GM12878 (cell line): ENCODE measurements at regions not wholly inside any gene's neighbourhood (a gene's known extent, or its start where the extent isn't known, plus 50 kb on each side); places are given as distances from the start of the nearest gene placed in this dataset.

Source experiments
- ATAC-seq: fragments of 200-7000 bp; cut with Tn5 transposase; 3 replicates; pipeline ENCODE4 v1.9.1; 2020; ENCODE audit warnings: mild to moderate bottlenecking, moderate library complexity
- BruUV-seq: library from RNA; stranded (reverse); fragments of 400-500 nt; replicated peaks from 2 replicates; lab custom pipeline; 2021; lab: Mats Ljungman, UMichigan
- CTCF ChIA-PET: fragments of 300-600 bp; sonication (Branson Sonifier 250); formaldehyde crosslinking; extraction: SDS; loops from one replicate; lab custom pipeline; 2021; ENCODE audit warnings: inconsistent platforms; lab: Yijun Ruan, JAX
- POLR2A ChIA-PET: fragments of 350-600 bp; formaldehyde crosslinking; extraction: SDS; loops from one replicate; lab custom pipeline; 2021; ENCODE audit warnings: inconsistent platforms; lab: Charles Lee
- RAD21 ChIA-PET: fragments of 300-600 bp; sonication (Branson Sonifier 250); formaldehyde crosslinking; loops from one replicate; lab custom pipeline; 2023; ENCODE audit warnings: antibody characterized with exemption; ENCODE audit not compliant: unreplicated experiment; lab: Charles Lee
- SMC1A ChIA-PET: fragments of 300-600 bp; sonication (Branson Sonifier 250); formaldehyde crosslinking; loops from one replicate; lab custom pipeline; 2023; ENCODE audit not compliant: unreplicated experiment, uncharacterized antibody; lab: Charles Lee
- DNase-seq: peaks from one replicate; pipeline ENCODE4 v3.0.0-alpha.2; 2011; ENCODE audit warnings: low read depth, low spot score
- FAIRE-seq: peaks from 3 replicates; lab custom pipeline; 2011; peaks lifted over from hg19 to GRCh38; lab: Jason Lieb, UNC
- H2AFZ ChIP-seq: 2 replicates; pipeline ENCODE4 v1.6.0; 2011; ENCODE audit warnings: low read depth, low read length, control low read depth; ENCODE audit not compliant: control insufficient read depth
- H3K27ac ChIP-seq: 2 replicates; pipeline ENCODE4 v1.5.1; 2011; ENCODE audit warnings: control low read depth; ENCODE audit not compliant: control insufficient read depth, insufficient read depth
- H3K27me3 ChIP-seq, 2 experiments: replicated peaks in 1 of 2; 2 replicates each; pipeline versions ENCODE4 v1.6.0 to v1.6.1; 2011; ENCODE audit warnings: low read length in 1 of 2; ENCODE audit not compliant: control insufficient read depth in 2 of 2, insufficient read depth in 2 of 2
- H3K36me3 ChIP-seq, 2 experiments: 2 replicates each; pipeline ENCODE4 v1.5.1; 2011; ENCODE audit warnings: low read length in 1 of 2; ENCODE audit not compliant: control insufficient read depth in 2 of 2, insufficient read depth in 2 of 2
- H3K4me1 ChIP-seq: 2 replicates; pipeline ENCODE4 v1.6.1; 2011; ENCODE audit warnings: mild to moderate bottlenecking, low read length, moderate library complexity, mixed read lengths; ENCODE audit not compliant: control insufficient read depth, insufficient read depth
- H3K4me2 ChIP-seq: 2 replicates; pipeline ENCODE4 v1.6.0; 2011; ENCODE audit warnings: control low read depth; ENCODE audit not compliant: control insufficient read depth, insufficient read depth
- H3K4me3 ChIP-seq: fragments of 200-600 bp; sonication (generic); 2 replicates; pipeline ENCODE4 v1.5.1; 2016
- H3K79me2 ChIP-seq: 2 replicates; pipeline ENCODE4 v1.6.0; 2011; ENCODE audit warnings: low read length; ENCODE audit not compliant: control insufficient read depth, insufficient read depth
- H3K9ac ChIP-seq: 2 replicates; pipeline ENCODE4 v1.8.0; 2011; ENCODE audit warnings: low read length, control low read depth, mixed read lengths; ENCODE audit not compliant: control insufficient read depth, insufficient read depth
- H3K9me3 ChIP-seq: replicated peaks from 3 replicates; pipeline ENCODE4 v1.5.1; 2011; ENCODE audit warnings: mild to moderate bottlenecking, low read length; ENCODE audit not compliant: control insufficient read depth, insufficient read depth
- H4K20me1 ChIP-seq: 2 replicates; pipeline ENCODE4 v1.6.0; 2011; ENCODE audit not compliant: control insufficient read depth, insufficient read depth
- EP300 ChIP-seq, 2 experiments: fragments of 150-350 bp in 1 of 2; IDR thresholded peaks; 2 replicates each; pipeline ENCODE4 v1.6.1; 2011 to 2012; ENCODE audit warnings: low read depth in 2 of 2, low read length in 2 of 2, borderline replicate concordance in 1 of 2, improper control_type of control experiment in 1 of 2, inconsistent platforms in 1 of 2; ENCODE audit not compliant: control insufficient read depth in 1 of 2
- POU2F2 ChIP-seq: IDR thresholded peaks from 3 replicates; pipeline ENCODE4 v1.6.1; 2011; ENCODE audit warnings: low read depth, mild to moderate bottlenecking, low read length, borderline replicate concordance
- TBL1XR1 ChIP-seq: IDR thresholded peaks from 2 replicates; pipeline ENCODE4 v1.6.1; 2012; ENCODE audit warnings: low read depth, low read length, improper control_type of control experiment
- ZNF622 ChIP-seq: fragments of 450-650 bp; IDR thresholded peaks from 2 replicates; pipeline ENCODE4 v1.6.1; 2017; ENCODE audit warnings: mild to moderate bottlenecking, inconsistent platforms
- WGBS: methylation state at CpG from one replicate; pipeline ENCODE4 v1.1.6; 2016; ENCODE audit warnings: low lambda C conversion rate; ENCODE audit not compliant: insufficient replicate concordance, insufficient coverage; ENCODE audit errors: missing lambda C conversion rate; 5-methylcytosine and 5-hydroxymethylcytosine counted together
- in situ Hi-C: fragments of 300-500 bp; cut with MboI; formaldehyde crosslinking; loops from 9 replicates; pipeline ENCODE4 v1.14.3; 2018; ENCODE audit warnings: mixed read lengths
- intact Hi-C: fragments of 100-400 bp; cut with micrococcal nuclease; formaldehyde crosslinking; loops from one replicate; pipeline ENCODE4 v1.14.2; 2022; ENCODE audit not compliant: unreplicated experiment
- TF ChIP-seq, protein P1 (sequence below): fragments of 450-650 bp; IDR thresholded peaks from 2 replicates; pipeline ENCODE4 v1.6.1; 2017; ENCODE audit warnings: mild to moderate bottlenecking, low read depth, inconsistent platforms; ENCODE audit not compliant: poor library complexity, severe bottlenecking

DNA sequence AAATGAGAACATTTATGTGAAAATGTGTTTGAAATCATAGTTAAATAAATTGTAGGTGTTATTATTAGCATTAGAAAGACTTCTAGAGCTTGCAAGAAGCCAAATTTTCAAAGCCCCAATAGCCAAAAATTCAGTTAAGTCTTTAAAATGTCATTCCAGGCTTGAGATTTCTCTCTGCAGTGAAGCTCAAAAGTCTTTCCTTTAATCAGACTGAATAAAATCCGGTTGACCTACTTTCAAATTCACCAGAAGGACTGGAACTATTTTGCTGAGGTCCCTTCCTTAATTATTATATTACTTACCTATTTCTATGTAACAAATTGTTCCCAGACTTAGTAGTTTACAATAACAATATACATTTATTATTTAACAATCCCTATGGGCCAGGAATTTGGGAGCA is 112.2 kb upstream of the TRPM3 start:
- Histone ChIP-seq H3K79me2 (no peaks in the 10 kb centered on the region), H3K27ac (no peak overlapping the region), H3K36me3 (no peaks in the 10 kb centered on the region), H3K4me2 (no peak overlapping the region), H3K4me3 (no peak overlapping the region), H3K27me3 (no peaks in the 10 kb centered on the region), H3K9ac (no peak overlapping the region), H3K4me1 (no peaks in the 10 kb centered on the region), H4K20me1 (no peaks in the 10 kb centered on the region), H3K9me3 (no peaks in the 10 kb centered on the region), H2AFZ (no peak overlapping the region)
- intact Hi-C loops, result no loop called here
- ATAC-seq (no peak), DNase-seq (no peak), FAIRE-seq (no peak)
- ChIA-PET SMC1A (no interaction called here), POLR2A (no interaction called here), RAD21 (no interaction called here), CTCF (no interaction called here)
- WGBS, result 0% methylated on average over 1 of the region's 1 CpG
- TF ChIP-seq TBL1XR1 (no peak), POU2F2 (no peak), EP300 (IDR thresholded peaks at IDR 0.05; ENCODE audit: borderline replicate concordance in 1 of 2, control insufficient read depth in 1 of 2, low read depth in 2 of 2, low read length in 2 of 2) (no peak), ZNF622 (no peak)
- TF ChIP-seq, protein P1, sequence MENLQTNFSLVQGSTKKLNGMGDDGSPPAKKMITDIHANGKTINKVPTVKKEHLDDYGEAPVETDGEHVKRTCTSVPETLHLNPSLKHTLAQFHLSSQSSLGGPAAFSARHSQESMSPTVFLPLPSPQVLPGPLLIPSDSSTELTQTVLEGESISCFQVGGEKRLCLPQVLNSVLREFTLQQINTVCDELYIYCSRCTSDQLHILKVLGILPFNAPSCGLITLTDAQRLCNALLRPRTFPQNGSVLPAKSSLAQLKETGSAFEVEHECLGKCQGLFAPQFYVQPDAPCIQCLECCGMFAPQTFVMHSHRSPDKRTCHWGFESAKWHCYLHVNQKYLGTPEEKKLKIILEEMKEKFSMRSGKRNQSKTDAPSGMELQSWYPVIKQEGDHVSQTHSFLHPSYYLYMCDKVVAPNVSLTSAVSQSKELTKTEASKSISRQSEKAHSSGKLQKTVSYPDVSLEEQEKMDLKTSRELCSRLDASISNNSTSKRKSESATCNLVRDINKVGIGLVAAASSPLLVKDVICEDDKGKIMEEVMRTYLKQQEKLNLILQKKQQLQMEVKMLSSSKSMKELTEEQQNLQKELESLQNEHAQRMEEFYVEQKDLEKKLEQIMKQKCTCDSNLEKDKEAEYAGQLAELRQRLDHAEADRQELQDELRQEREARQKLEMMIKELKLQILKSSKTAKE, result no peak
- no TSS peak for BruUV-seq
- in situ Hi-C loops, result no loop called here
